GM18868 (cell line): ENCODE measurements at regions not wholly inside any gene's neighbourhood (a gene's known extent, or its start where the extent isn't known, plus 50 kb on each side); places are given as distances from the start of the nearest gene placed in this dataset.

Source experiments
- ATAC-seq: cut with Tn5 transposase; IDR thresholded peaks from one replicate; pipeline ENCODE4 v1.9.1; 2021; ENCODE audit warnings: mild to moderate bottlenecking, moderate library complexity; ENCODE audit not compliant: unreplicated experiment

DNA sequence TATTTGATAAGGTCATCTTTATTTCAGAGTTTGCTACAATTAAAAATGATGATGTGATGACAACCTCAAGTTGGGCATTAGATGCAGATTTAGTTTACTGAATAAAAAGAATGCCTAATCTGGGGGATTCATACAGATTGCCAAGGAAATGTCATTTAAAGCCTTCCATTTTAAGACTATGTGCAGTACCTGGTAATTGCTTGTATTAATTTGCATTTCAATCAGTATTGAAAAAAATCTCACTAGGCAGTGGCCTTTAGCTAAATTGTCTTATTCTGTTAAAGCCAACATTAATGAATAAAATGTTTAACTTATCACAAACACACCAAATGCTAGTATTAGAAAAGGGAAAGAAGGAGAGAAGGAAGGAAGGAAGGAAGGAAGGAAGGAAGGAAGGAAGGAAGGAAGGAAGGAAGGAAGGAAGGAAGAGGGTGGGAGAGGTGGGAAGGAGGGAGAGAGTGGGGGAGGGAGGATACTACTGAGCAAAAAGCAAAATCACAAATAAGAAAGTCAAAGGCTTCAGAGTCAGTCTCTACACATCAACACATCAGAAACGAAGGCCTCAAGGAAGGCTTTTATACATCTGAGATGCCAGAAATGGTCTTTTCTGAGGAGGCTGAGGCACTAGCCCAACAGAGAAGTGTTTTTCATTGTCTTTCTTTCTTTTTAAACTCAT is 271.1 kb upstream of the CLEC14A start:
- ATAC-seq: no peak

DNA sequence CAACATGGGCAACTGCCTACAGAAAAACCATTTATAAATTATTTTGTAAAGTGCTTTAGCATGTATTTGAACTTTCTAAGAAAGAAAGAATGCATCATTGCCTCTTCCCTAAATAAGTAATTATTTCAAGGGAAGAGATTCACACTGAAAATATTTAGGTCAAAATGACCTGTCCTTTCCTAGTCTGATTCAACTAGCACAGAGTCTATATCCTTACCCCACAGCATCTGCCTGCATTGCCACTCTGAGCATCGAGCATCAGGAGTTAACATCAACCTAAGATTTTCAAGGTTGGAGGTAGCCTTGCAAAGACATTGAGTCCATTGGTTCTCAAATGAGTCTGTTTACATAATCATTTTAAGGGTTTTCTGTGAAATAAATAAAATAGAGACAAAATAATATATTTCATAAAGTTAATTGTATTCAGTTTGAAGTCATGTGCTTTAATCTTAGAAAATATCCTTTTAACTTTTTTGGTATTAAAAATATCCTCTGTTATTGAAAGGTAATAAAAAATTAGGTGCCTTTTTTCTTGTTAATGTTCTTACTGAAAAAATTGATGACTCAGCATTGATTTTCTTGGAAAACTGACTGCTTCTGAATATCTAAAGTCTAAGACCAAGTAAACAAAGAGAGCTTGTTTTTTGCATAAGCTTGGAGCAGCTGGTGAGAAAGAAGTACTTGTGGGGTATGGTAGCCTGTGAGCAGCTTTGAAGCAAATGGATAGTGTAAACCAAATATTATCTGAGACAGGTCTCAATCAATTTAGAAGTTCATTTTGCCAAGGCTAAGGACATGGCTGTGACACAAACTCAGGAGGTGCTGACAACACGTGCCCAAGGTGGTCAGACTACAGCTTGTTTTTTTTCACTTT is 269.0 kb upstream of the CLEC14A start:
- ATAC-seq: no peak

DNA sequence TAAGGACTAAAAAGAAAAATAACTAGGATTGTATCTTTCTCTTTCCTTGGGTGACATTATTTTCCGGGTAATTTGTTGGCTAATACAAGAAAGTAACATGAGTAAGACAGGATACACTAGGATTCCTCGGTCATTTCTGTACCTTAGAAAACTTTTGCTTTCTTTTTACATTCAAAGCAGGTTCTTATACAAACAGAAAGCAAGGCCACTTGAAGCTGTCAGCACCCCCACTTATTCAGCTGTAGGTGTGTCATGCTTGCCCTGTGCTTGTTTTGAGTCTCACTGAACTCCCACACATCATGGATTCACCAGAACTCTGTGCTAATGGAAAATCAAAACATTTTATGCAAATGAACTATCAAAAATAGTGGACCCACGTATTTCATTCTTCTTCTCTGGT is 266.8 kb upstream of the CLEC14A start:
- no peak for ATAC-seq

DNA sequence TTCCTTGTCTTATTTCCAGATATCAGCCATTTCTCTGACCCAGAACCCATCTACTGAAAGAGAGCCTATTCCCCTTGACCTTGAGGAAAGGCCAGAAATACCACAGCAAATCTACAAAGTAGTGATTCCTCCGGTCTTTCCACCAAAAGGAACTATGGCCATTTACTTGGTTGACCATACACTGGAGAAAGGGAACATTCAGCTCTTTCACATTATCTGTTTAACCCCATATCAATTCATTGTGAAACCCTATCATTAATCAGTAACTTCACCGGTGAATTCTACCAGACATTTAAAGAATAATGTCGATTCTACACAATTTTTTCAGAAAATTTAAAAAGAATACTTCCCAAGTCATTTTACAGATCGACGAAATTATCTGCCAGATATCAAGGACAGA is 265.7 kb upstream of the CLEC14A start:
- no peak for ATAC-seq

DNA sequence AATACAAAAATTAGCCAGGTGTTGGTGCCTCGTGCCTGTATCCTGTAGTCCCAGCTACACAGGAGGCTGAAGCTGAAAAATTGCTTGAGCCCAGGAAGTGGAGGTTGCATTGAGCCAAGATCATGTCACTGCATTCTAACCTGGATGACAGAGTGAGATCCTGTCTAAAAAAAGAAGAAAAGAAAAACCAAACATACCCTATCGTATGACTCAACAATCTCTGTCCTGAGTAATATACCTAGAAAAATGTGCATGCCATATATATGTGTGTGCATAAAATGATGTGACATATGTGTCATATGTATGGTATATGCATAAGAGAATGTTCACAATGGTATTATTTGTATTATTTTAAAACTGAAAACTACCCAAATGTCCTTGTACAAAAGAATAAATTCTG is 261.5 kb upstream of the CLEC14A start:
- ATAC-seq: no peak

DNA sequence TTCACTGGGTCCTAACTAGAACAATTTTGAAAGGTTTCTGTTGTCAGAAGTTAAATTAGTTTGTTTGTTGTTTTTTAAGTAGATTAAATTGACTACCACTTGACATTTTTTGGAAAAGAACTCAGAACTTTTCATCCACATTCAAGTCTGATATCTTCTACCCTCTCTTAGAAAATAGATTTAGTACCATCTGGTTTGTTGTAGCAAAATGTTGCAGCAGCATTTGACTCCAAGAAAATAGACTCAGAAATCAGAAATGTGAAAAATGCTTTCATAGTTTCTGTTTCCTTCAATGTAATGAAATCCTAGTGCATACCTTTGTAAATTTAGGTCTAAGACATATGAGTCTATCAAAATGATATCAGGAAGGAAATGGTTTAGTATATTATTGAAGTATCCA is 256.3 kb upstream of the CLEC14A start:
- ATAC-seq: no peak

DNA sequence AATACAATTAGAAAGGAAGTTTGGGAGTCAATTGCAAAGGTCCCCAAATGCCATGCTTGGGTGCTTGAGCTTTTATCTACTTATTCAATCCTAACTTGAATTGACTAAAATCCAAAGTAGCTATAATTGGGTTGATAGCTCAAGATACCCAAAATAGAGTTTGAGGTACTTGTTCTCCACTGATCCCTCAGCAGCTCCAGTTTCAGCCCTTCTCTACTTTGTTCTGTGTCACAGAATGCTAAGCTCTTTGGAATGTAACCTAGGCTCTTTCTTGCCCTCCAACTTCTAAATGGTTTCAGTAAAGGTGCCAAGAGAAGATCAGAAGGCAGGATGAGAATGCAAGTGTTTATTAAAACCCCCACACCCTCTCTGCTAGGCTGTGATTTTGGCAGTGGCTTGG is 251.4 kb upstream of the CLEC14A start:
- ATAC-seq: no peak

DNA sequence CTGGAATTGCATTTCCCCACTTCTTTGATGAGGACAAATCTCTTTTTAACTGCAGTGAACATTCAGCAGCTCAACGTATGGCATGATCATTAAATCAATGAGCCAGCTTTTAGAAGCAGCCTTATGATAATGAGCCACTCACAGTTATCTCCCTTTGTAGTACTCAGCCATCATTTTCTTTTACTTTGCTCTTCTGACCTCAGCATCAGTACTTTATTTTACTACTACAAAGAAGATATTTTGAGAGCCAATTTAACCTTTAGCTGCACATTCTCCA is 250.0 kb upstream of the CLEC14A start:
- no peak for ATAC-seq

DNA sequence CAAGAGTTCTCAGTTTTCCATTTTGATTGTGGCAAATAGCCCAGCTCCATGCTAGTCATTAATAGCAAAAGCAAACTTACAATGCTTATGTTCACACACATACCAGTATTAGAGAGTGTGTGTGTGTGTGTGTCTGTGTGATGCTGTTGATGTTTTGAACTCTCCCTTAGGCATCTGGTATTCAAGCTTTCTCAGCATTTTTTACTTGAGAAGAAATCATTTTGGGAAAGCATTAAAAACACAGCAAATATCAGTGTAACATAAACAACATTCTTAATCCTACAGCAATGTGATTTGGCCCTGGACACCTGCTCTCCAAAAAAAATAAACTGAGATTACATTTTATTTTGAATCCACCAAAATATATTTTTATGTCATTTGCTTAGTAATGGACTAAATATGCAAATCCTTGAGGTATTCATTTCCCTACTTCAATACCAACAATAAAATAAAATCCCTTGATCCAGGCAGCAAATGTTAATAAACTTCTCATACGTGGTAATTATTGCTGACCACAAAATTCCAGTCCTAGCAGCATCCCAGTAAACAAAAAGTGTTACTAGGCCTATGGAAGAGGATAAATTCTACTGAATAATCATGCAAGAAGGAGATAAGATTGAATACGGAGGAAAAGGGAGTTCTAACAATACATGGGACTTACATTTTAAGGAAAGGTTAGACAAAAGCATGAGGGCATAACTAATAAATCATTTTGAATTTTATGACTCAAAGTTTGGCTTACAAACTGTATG is 249.5 kb upstream of the CLEC14A start:
- no peak for ATAC-seq

DNA sequence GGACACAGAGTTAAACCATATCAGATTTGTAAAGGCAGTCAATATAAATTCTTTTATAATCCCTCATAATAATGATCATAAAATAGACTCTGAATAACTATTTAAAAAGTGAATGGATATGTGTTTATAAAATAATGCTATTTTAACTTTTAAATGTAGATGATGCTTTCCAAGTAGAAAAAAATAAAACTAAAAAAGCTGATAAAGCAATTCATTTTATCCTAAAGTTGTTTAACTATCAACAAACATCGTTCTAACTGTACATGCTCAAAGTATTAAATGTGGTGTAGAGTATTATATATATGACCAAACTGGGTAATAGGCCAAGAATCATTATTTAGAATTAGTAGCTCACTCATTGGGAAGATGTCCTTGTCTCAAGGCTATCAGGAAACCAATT is 248.3 kb upstream of the CLEC14A start:
- ATAC-seq: no peak

DNA sequence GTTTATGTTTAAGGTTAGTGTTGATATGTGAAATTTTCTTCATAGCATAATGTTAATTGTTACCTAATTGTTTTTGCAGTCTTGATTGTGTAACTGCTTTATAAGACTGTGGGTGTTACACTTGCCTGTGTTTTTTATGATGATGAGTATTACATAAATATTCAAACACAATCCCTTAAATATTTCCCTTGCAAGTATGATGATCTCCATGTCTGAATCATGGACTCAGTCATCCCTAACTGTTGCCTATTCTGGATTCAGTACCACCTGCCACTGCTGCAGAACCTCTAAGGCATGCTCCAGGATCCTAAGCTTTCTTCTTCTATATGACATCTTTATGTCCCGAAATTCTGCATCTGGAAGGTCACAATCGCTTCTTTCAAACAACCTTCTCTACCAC is 246.3 kb upstream of the CLEC14A start:
- ATAC-seq: no peak

DNA sequence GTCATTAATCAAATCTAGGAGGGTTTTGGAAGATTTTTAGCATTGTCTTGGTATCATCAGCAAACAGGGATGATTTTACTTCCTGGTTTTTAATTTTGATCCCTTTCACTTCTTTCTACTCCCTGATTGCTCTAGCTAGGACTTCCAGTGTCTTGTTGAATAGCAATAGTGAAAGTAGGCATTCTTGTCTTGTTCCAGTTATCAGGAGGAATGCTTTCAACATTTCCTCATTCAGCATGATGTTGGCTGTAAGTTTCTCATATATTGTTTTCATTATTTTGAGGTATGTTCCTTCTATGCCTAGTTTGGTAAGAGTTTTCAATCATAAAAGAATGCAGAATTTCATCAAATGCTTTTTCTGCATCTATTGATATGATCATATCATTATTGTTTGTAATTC is 244.2 kb upstream of the CLEC14A start:
- no peak for ATAC-seq

DNA sequence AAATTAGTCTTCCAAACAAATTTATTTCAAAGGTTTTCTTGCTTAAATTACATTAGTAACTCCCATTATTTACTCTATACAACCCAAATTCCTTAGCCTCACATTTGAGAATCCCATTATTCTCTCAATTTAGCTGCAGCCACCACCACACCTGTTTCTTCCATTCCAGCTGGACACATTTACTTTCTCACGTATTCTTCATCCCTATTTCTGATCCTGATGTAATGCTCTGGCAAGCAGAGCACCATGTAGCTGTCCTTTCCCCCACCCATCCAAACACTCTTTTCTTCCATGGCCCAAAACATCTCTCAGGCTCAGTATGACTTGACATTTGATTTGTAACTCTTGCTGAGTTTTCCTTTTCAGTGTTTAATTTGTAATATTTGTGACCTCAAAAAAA is 240.2 kb upstream of the CLEC14A start:
- no peak for ATAC-seq

DNA sequence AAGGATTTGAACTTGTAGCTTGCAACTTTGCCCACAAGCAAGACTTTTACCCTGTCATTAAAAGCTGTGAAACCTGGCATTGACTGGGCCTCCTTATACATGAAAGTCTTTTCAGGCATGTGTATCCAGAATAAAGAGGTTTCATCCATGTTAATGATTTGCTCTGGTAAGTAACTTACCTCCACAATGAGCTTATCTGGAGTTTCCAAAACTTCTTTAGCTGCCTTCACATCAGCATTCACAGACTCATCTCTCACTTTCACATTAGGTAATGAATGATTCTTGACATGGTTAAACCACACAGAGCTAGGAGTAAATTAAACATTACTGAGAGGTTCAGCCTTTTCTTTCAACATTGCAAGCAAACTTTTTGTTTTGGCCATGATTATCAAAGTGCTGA is 234.4 kb upstream of the CLEC14A start:
- no peak for ATAC-seq

DNA sequence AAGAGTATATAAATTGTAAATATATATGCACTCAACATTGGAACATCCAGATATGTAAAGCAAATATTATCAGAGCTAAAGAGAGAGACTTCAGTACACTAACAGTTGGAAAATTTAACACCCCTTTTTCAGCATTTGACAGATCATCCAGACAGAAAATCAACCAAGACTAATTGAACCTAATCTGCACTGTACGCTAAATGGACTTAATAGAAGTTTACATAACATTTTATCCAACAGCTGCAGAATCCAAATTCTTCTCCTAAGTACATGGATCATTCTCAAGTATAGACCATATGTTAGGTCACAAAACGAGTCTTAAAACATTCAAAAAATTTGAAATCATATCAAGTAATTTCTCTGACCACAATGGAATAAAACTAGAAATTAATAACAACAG is 229.1 kb upstream of the CLEC14A start:
- no peak for ATAC-seq

DNA sequence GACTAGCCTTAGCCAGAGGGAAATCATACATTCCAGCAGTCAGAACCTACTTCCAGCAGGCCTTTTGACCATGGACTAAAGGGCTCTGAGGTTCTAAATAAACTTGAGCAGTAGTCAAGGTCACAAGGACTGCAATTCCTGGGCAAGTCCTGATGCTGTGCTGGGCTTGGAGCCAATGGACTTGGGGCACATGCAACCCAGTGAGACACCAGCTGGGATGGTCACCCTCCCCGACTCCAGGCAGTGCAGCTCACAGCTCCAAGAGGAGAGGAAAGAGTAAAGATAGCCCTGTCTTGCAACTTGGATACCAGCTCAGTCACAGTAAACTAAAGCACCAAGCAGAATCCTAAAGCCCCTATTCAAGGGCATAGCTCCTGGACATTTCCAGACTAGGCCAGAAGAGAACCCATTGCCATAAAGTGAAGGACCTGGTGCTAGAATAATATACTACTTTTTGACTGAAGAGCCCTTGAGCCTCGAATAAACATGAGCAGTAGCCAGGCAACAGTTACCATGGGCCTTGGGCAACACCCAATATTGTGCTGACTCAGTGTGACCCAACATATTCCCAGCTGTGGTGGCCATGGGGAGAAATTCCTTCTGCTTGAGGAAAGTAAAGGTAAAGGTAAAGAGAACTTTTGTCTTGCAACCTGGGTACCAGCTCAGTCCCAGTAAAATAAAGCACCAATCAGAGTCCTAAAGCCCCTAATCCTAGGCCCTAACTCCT is 226.2 kb upstream of the CLEC14A start:
- no peak for ATAC-seq

DNA sequence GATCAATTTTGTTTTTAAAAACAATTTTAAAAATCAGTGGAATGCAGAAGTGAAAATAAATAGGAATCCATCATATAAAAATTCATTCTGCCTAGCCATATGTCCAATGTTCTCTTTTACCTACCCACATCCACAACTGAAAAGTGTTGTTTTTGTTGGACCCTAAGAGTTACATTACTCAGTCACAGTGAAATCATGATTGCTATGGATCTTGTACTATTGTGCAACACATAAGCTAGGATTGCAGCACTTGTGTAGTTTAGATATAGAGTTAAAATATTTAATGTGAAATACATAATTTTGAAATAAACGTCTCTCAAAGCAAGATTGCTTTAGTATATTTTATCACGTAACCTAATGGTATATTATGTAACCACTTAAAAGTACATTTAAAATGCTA is 213.3 kb upstream of the CLEC14A start:
- no peak for ATAC-seq

DNA sequence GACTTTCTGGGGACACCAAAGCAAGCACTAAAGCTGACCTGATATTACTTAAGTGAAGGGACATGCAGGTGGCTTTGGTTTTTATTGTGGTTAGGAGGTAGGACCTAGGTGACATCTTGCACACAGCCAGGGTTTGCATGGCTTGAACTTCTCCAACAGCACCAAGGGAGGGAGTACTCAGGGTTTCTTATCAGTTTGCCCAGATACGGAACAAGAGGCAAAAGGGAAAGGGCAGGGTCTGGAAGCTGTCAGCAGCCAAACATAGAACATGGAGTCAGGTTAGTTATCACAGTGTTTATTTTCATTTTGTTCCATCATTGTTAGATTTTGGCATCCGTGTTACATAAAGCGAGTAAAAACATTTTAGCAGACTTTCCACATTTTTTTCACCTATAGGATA is 186.3 kb upstream of the CLEC14A start:
- ATAC-seq: no peak

DNA sequence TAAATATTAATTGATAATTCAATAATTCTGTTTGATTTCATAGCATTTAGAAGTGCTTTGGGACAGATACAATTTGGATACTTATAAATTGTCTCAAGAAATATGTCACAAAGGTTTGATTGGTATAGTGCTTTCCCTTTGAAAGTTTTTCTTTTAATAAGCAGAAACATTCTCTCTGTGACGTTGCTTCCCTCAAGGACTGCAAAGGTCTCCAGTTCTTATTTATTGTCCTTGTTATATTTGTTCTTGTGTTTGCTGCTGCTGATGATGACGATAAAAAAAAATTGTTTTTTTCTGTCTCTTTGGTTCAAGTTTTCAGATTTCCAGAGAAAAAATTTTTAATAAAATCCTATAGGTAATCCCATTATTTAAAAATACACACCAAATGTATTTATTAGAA is 176.3 kb upstream of the CLEC14A start:
- no peak for ATAC-seq

DNA sequence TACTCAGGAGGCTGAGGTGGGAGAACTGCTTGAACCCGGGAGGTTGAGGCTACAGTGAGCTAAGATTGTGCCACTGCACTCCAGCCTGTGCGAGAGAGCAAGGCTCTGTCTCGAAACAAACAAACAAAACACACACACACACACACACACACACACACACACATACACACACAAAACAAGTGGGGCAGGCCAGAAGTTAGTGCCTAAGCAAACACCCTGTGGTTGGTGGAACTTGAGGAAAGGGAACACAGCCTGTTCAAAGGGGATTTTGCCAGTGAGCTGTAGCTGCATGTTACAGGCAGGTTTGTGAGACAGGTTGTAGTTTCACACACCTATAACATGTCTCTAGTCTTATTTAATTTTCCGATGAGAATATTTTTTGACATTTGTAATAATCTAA is 175.3 kb upstream of the CLEC14A start:
- no peak for ATAC-seq

DNA sequence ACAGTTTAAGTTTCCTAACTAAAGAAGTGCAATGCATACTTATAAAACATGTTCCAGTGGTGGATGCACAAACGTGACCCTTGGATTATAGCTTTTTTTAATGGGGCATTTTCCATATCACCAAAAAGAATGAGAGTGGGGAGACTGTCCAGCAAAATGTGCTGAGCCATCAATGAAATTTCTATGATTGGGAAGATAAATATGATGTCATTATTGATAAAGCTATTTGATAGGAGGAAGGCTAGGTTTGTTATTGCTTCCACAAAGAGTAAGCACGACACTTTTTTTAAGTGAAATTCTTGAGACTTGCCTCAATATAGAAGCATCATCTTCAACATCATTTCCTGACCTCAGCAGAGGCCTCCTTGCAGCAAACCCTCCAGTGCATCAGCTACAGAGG is 174.6 kb upstream of the CLEC14A start:
- ATAC-seq: no peak
